ENCODE measurements at regions not wholly inside any gene's neighbourhood (a gene's known extent, or its start where the extent isn't known, plus 50 kb on each side); places are given as distances from the start of the nearest gene placed in this dataset.
"Not testable (repeated sequence)": the region's sequence is repeated elsewhere in the genome, so short reads cannot be mapped to it uniquely, and the experiment has no call there.

DNA sequence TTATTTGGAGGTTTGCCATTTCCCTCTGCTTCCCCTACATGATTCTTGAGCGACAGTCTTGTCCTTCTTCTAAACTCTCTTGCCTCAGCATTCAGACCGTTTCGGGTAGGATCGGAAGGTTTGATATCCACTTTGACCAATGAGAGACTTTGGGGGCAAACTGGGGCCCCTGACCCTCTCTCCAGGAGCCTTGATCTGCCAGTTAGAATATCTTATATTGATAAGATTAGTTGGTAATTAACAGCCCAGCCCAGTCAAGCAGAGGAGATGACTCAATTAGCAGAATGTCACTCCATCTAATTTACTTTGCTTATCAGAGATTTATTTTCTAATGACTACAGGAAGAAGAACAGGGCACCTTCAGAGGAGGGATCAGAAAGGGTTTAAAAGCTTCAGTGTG, 532.8 kb downstream of the XYLT1 start:
- no peak for DNase-seq (ENCODE audit: low spot score)

DNA sequence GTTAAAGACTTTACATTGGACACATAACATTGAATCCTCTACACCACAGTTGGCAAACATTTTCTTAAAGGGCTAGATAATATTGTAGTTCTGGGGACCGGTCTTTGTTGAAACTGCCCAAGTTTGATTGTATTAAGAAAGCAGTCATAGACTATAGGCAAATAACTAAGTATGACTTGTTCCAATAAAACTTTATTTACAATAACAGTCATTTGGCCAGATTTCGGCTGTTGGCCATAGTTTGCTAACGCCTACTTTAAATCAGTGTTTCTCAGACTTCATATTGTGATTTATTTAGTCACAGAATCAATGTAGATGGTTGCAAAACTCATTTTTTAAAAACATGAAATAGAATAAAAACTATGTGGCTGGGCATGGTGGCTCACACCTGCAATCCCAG, 531.8 kb downstream of the XYLT1 start:
- no peak for DNase-seq (ENCODE audit: low spot score)

GRCh38 chr16:16940351-16940750, 530.4 kb downstream of the XYLT1 start:
- DNase-seq (ENCODE audit: low spot score): no peak

DNA sequence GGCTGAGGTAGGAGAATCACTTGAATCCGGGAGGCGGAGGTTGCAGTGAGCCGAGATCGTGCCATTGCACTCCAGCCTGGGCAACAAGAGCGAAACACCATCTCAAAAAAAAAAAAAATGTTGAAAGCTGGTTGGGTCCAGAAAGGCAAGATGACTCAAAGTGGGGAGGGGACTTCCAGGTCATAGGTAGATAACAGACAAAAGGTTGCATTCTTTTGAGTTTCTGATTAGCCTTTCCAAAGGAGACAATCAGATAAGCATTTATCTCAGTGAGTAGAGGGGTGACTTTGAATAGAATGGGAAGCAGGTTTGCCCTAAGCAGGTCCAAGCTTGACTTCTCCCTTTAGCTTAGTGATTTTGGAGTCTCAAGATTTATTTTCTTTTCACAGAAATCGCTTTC, 527.9 kb downstream of the XYLT1 start:
- DNase-seq (ENCODE audit: low spot score): not testable (repeated sequence)

DNA sequence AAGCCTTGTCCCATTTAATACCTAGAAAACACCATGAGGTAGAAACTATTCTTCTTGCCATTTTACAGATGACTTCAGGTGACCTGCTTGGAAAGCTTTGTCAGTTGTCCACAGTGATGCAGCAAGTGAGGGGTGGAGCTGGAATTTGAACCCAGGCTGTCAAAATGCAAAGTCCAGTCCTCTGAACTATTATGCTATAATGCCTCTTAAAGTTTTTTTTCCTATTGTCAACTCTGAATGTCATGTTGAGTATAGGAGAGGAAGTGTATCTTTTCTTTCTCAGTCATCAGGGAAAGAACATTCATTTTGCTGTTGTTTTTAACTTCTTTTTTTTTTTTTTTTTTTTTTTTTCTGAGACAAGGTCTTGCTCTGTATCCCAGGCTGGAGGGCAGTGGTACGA, 525.6 kb downstream of the XYLT1 start:
- no peak for DNase-seq (ENCODE audit: low spot score)

- no peak for DNase-seq (ENCODE audit: low spot score)
Measured at GRCh38 chr16:16956376-16956775, 514.4 kb downstream of the XYLT1 start.

- no peak for DNase-seq (ENCODE audit: low spot score)
Measured at GRCh38 chr16:16960785-16961184, 510.0 kb downstream of the XYLT1 start.

- no peak for DNase-seq (ENCODE audit: low spot score)
Measured at GRCh38 chr16:16966439-16966838, 504.3 kb downstream of the XYLT1 start.

GRCh38 chr16:16971042-16971441, 499.7 kb downstream of the XYLT1 start:
- no peak for DNase-seq (ENCODE audit: low spot score)

DNA sequence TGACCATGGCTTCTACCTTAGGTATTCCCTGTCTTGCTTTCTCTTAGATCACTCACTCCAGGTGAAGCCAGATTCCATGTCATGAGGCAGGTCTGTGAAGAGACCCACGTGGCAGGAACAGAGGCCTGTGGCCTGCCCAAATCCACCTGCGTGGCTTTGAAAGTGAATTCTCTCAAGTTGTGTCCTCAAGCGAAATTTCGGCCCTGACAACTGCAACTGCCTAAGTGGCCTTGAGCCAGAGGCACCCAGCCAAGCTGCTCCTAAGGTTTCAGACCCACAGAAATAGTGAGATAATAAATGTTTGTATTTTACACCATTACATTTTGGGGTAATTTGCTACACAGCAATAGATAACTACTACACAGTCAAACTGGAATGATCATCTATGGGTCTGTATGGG, 497.9 kb downstream of the XYLT1 start:
- no peak for DNase-seq (ENCODE audit: low spot score)

DNA sequence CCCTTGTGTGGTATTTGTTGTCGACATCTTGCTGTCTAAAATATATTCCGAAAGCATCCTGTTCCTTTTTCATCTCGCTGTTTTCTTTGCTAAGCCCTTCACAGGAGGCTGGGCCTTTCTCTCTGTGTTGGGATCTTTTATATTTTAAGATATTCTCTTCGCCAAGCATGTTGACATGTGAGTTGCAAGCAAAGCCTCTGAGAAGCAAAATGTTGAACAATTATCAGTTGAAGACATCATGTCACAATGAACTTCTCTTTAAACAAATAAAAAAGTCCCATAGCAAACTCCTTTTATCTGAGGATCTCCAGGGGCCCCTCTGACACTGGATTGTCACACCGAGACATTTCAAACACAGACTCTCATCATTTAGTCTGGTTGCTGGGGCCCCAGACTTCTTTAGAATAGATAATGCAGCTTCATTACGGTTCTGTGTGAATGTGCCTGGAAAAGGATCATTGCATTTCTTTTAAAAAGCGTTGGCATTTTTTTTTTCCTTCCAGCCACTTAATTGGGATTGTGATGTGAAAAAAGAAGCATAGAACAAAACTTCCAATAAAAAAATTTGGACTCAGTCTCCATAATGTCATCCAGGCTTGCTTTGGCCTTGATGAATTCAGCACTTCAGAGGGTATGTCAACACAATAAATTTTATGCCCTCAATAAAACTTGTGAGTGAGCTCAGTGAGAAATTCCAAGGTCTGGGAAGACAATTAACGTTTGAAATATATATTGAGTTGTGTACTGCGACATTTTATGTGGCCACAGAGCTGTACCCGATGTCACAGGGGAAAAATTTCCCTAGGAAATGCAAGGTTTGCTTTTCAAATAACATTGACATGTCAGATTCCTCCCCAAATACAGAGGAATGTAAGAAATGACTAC, 496.8 kb downstream of the XYLT1 start:
- DNase-seq (ENCODE audit: low spot score): no peak

GRCh38 chr16:16982614-16983013, 488.1 kb downstream of the XYLT1 start:
- no peak for DNase-seq (ENCODE audit: low spot score)

DNA sequence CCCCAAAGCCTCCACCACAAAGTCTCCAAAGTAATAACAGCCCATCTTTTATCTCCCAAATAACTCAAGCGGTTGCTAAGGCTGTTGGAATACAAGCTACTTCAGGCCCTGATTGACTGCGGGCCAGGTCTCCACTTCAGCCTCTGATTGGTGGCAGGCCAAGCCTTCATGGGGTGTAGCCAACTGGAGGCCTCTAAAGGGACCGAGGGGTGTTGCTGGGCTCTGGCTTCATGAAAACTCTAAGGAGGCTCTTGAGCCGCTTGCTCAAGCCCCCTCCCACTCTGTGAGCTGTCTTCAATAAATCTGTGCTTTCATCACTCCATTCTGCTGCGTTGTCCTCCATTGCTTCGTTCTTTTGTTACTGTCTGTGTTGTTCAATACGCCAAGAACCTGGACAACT, 487.2 kb downstream of the XYLT1 start:
- no peak for DNase-seq (ENCODE audit: low spot score)

DNA sequence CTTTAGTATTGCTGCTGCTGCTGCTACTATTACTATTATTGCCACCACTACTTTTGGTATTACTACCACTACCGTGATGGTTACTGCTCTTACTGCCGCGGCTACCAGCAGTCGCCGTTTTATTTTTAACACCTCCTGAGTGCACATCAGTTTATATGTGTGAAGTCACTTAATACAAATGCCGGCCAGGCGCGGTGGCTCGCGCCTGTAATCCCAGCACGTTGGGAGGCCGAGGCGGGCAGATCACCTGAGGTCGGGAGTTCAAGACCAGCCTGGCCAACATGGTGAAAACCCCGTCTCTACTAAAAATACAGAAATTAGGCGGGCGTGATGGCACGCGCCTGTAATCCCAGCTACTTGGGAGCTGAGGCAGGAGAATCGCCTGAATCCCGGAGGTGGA, 486.7 kb downstream of the XYLT1 start:
- not testable (repeated sequence) for DNase-seq (ENCODE audit: low spot score)

DNA sequence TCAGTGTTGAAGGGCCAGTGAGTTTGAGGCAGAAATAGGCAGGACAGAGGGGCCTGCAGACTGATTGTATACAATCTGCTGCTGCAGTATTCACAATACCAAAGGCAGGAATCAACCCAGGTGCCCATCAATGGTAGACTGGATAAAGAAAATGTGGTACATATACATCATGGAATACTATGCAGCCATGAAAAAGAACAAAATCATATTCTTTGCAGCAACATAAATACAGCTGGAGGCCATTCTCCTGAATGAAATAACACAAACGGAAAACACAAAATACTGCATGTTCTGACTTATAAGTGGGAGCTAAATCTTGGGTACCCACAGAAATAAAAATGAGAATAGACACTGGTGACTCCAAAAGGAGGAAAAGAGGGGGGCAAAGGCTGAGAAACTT, 485.1 kb downstream of the XYLT1 start:
- DNase-seq (ENCODE audit: low spot score): no peak

DNA sequence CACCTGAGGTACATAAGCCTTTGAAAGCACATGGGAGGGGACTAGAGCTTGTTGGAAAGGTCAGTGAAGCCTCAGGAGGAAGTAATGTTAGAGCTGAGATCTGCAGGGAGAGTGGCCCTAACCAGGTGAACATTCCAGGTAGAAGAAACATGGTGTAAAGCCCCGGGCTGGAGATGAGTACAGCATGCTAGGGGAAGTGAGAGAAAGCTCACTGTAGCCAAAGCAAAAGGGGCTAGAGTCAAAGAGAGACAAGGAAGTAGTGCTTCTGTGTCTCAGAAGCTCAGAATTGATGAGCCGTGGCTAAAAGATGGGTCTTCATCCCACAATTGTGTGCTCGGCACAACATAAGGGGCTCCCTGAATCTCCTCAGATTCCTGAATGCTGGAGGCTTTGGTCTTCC, 481.8 kb downstream of the XYLT1 start:
- DNase-seq (ENCODE audit: low spot score): no peak

DNA sequence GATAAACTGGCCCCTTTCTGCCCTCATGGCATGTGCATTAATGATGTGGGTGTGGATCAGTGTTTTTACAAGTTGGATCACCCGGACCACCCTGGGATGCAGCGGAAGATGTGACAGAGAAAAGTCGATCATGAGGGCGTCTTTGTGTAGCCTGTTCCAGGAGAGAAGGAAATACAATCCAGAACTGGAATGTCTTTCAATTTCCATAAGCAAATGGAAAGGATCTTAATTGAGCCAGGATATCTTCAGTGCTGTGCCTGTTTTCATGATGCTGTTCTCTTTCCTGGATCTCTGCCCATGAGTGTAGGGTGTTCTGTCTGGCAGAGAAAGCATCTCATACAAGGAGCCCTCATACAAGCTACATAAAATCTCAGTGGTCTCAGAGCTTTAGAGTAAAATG, 481.4 kb downstream of the XYLT1 start:
- DNase-seq (ENCODE audit: low spot score): no peak

DNA sequence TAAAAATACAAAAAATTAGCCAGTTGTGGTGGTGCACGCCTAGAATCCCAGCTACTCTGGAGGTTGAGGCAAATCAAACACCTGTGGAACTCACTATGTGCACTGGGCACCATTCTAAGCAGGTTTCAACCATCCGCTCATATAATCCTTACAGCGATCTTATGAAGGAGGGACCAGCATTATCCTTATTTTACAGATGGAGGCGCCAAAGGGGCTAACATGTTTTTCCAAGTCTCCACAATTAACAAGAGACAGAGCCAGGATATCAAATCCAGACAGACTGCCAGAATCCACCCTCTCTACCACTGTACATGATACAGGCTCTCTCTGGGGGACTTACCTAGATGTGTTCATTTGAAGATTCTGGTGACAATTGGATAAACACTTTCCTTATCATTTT, 479.0 kb downstream of the XYLT1 start:
- no peak for DNase-seq (ENCODE audit: low spot score)

DNA sequence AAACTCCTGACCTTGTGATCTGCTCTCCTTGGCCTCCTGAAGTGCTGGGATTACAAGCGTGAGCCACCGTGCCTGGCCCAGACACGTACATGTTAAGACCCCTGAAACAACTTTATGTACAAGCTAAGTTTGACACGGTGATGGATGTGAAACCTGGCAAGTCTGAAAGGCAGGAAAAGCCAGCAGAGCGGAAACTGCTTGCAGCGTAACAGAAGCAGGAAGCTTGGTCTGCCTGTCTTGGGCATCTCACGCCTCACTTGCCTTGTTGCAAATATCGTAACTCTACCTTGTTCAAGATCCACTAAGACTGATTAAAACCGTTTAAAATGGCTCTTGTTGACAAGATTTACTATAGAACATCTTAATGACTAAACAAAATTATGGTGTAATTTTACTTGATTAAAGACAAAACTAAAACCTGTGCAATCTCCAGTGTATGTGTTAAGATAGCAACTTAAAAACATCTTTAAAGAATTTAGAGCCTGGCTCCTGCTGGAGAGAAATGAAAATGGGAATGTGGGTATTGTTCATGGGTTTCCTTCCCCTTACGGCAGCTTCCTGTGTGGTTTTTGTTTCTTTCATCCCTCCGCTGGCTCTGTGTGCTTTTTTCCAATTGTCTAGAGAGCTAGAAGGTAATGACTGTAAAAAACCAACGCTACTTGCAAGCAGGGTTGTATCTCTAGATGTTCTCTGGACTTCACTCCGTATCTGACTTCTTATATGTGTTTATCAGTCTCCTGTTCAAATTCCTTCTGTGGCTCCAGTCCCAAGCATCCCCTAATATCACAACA, 477.6 kb downstream of the XYLT1 start:
- no peak for DNase-seq (ENCODE audit: low spot score)

DNA sequence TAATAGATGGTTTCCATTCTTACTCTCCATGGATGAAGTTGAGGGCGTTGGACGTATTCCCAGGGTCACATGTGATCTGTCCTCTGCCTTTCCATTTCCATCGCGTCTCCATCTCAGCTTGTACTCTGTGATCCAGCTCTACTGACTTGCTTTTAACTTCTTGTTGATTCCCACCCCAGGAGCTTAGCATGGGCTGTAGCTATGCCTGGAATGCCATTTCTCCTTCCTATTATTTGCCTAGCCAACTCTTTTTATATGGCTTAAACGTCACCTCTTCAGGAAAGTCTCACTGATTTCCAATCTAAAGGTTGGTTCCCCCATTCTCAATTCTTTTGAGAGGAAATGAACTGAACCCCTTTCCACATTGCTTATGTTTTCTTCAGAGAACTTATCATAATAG, 475.9 kb downstream of the XYLT1 start:
- DNase-seq (ENCODE audit: low spot score): no peak

- no peak for DNase-seq (ENCODE audit: low spot score)
Measured at GRCh38 chr16:16996827-16997226, 473.9 kb downstream of the XYLT1 start.

GRCh38 chr16:16997349-16997748, 473.4 kb downstream of the XYLT1 start:
- DNase-seq (ENCODE audit: low spot score): no peak

DNA sequence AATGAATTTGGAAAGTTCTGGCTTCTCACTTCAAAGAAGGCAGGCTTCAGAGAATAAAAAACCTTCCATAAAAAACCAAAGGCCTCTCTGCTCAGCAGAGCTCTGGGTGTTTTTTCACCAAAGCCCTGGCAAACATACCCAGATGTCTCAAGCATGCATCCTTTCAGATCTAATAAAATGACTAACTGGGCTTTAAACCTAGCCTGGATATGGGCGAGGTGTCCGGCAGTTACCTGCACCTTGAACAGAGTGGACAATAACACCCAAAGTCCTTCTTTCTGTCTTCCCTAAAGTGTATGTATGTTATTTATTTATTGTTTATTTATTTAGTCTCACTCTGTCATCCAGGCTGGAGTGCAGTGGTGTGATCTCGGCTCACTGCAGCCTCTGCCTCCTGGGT, 469.3 kb downstream of the XYLT1 start:
- DNase-seq (ENCODE audit: low spot score): no peak

Data from putamen (tissue), 1 donor.